M059J (cell line): ENCODE measurements at regions not wholly inside any gene's neighbourhood (a gene's known extent, or its start where the extent isn't known, plus 50 kb on each side); places are given as distances from the start of the nearest gene placed in this dataset.
"Not testable (repeated sequence)": the region's sequence is repeated elsewhere in the genome, so short reads cannot be mapped to it uniquely, and the experiment has no call there.

ENCODE experiments used
- DNase-seq: peaks from one replicate; pipeline ENCODE4 v3.0.0-alpha.2; 2012; ENCODE audit warnings: low read depth

GRCh38 chr4:134145369-134145768 lies 56.2 kb downstream of the PABPC4L start:
- DNase-seq = no peak

GRCh38 chr4:134144337-134144736 lies 57.3 kb downstream of the PABPC4L start:
- no peak for DNase-seq

GRCh38 chr4:134141728-134142127 lies 59.9 kb downstream of the PABPC4L start:
- no peak for DNase-seq

- no peak for DNase-seq
These were observed 62.4 kb downstream of the PABPC4L start for GRCh38 chr4:134139188-134139587.

- DNase-seq = peak; percentile 9
These were observed 69.4 kb downstream of the PABPC4L start for GRCh38 chr4:134132086-134132783.

- DNase-seq = no peak
These were observed 74.6 kb downstream of the PABPC4L start for GRCh38 chr4:134126955-134127354.

- no peak for DNase-seq
These were observed 75.5 kb downstream of the PABPC4L start for GRCh38 chr4:134126000-134126560.

- DNase-seq = no peak
These were observed 78.7 kb downstream of the PABPC4L start for GRCh38 chr4:134122903-134123302.

- no peak for DNase-seq
These were observed 84.0 kb downstream of the PABPC4L start for GRCh38 chr4:134117392-134118183.

GRCh38 chr4:134089885-134090284 lies 111.7 kb downstream of the PABPC4L start:
- no peak for DNase-seq

GRCh38 chr4:134085496-134085895 lies 116.1 kb downstream of the PABPC4L start:
- no peak for DNase-seq

GRCh38 chr4:134079085-134079484 lies 122.5 kb downstream of the PABPC4L start:
- DNase-seq = not testable (repeated sequence)

GRCh38 chr4:134078230-134078914 lies 123.2 kb downstream of the PABPC4L start:
- peak; percentile 2 for DNase-seq

GRCh38 chr4:134073711-134074110 lies 127.9 kb downstream of the PABPC4L start:
- DNase-seq = no peak

GRCh38 chr4:134072137-134072536 lies 129.5 kb downstream of the PABPC4L start:
- no peak for DNase-seq

GRCh38 chr4:134070174-134070573 lies 131.4 kb downstream of the PABPC4L start:
- no peak for DNase-seq

GRCh38 chr4:134057356-134057755 lies 144.2 kb downstream of the PABPC4L start:
- no peak for DNase-seq

- DNase-seq = not testable (repeated sequence)
These were observed 155.4 kb downstream of the PABPC4L start for GRCh38 chr4:134046221-134046620.

- DNase-seq = no peak
These were observed 156.2 kb downstream of the PABPC4L start for GRCh38 chr4:134045411-134045810.

GRCh38 chr4:134043266-134043665 lies 158.3 kb downstream of the PABPC4L start:
- DNase-seq = no peak

- no peak for DNase-seq
These were observed 173.2 kb downstream of the PABPC4L start for GRCh38 chr4:134028421-134028820.

GRCh38 chr4:134027931-134028330 lies 173.7 kb downstream of the PABPC4L start:
- peak; percentile 83 for DNase-seq
